Natural killer cell (primary cell): ENCODE measurements at regions not wholly inside any gene's neighbourhood (a gene's known extent, or its start where the extent isn't known, plus 50 kb on each side); places are given as distances from the start of the nearest gene placed in this dataset.

Source experiments
- ATAC-seq, 3 donors: fragments of 150-1000 bp in 2 of 3; fragments of 200-7000 bp in 1 of 3; cut with Tn5 transposase; 1 replicate in 1 of 3; 2 replicates in 2 of 3; pipeline ENCODE4 v1.10.0; 2021; ENCODE audit warnings: mild to moderate bottlenecking in 2 of 3, moderate library complexity in 2 of 3
- DNase-seq, 2 donors: peaks; one replicate each; pipeline versions ENCODE4 v3.0.0 to v3.0.0-alpha.2; 2013 to 2021; ENCODE audit warnings: mixed read lengths in 1 of 2
- H3K27ac ChIP-seq: one replicate; pipeline ENCODE4 v1.5.1; 2013; ENCODE audit warnings: mild to moderate bottlenecking, low read length
- H3K27me3 ChIP-seq: one replicate; pipeline ENCODE4 v1.6.1; 2013; ENCODE audit warnings: low read length; ENCODE audit not compliant: control insufficient read depth, insufficient read depth
- H3K36me3 ChIP-seq: one replicate; pipeline ENCODE4 v1.6.1; 2013; ENCODE audit warnings: low read length; ENCODE audit not compliant: control insufficient read depth, insufficient read depth
- H3K4me1 ChIP-seq: one replicate; pipeline ENCODE4 v1.6.1; 2013; ENCODE audit warnings: low read length; ENCODE audit not compliant: control insufficient read depth, insufficient read depth
- H3K4me3 ChIP-seq: one replicate; pipeline ENCODE4 v1.5.1; 2013; ENCODE audit warnings: low read length
- H3K9me3 ChIP-seq: one replicate; pipeline ENCODE4 v1.6.1; 2013; ENCODE audit warnings: low read length; ENCODE audit not compliant: control insufficient read depth, insufficient read depth
- H3K27ac Mint-ChIP-seq, 2 donors: one replicate each; pipeline ENCODE4 v1.8.0; 2022; ENCODE audit warnings: mild to moderate bottlenecking in 2 of 2, mixed read lengths in 2 of 2, moderate library complexity in 1 of 2
- H3K27me3 Mint-ChIP-seq, 2 donors: one replicate each; pipeline ENCODE4 v1.8.0; 2022; ENCODE audit warnings: low read depth in 2 of 2, mixed read lengths in 2 of 2
- H3K36me3 Mint-ChIP-seq: one replicate; pipeline ENCODE4 v1.8.0; 2022; ENCODE audit warnings: mixed read lengths
- H3K4me1 Mint-ChIP-seq, 2 donors: one replicate each; pipeline ENCODE4 v1.8.0; 2022; ENCODE audit warnings: mixed read lengths in 2 of 2
- H3K4me3 Mint-ChIP-seq: one replicate; pipeline ENCODE4 v1.8.0; 2022; ENCODE audit warnings: mild to moderate bottlenecking, moderate library complexity, mixed read lengths
- H3K9me3 Mint-ChIP-seq, 2 donors: one replicate each; pipeline ENCODE4 v1.8.0; 2022; ENCODE audit warnings: mixed read lengths in 2 of 2
- WGBS: methylation state at CpG from one replicate; pipeline ENCODE4 v1.1.7; 2013; ENCODE audit warnings: missing lambda C conversion rate; ENCODE audit not compliant: insufficient coverage; 5-methylcytosine and 5-hydroxymethylcytosine counted together
- intact Hi-C: fragments of 100-400 bp; cut with micrococcal nuclease; formaldehyde crosslinking; loops from one replicate; pipeline ENCODE4 v1.14.2; 2022
- TF ChIP-seq, protein P1 (sequence below): fragments of 200-600 bp; IDR thresholded peaks from one replicate; pipeline ENCODE4 v1.8.0; 2022; ENCODE audit warnings: antibody characterized with exemption

DNA sequence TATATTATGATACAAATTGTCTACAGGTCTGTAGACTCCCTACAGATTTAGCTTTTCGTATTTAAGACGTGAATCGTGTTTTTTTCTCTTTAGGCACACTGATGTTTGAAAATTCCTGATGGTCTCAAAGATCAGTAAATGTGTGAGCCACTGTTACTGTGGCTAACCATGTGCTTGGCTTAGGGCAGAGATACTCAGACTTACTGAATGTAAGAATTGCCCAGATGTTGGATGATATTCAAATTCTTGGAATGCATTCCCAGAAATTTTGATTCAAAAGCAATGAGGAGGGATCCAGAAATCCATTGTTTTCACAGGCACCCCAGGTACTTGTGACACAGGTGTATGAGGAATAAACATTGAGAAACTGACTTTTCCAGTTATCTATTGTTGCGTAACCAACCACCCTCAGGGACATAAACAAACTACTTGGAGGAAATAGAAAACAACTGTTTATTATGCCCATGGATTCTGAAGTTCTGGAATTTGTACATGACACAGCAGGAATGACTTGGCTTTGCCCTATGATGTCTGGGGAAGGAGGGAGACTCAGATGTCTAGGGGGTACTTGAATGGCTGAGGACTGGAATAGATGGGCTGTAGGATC lies 339.6 kb upstream of the CITED2 start:
- Mint-ChIP-seq H3K4me1 (no peaks in the 10 kb centered on the region), H3K36me3 (no peaks in the 10 kb centered on the region), H3K27ac (no peak overlapping the region), H3K27me3 (peaks cover 0 to 3% of the 10 kb centered on the region in 2 donors), H3K4me3 (no peak overlapping the region), H3K9me3 (no peaks in the 10 kb centered on the region)
- ATAC-seq (no peak), DNase-seq (no peak)
- Histone ChIP-seq H3K9me3 (no peaks in the 10 kb centered on the region), H3K27ac (no peak overlapping the region), H3K27me3 (no peaks in the 10 kb centered on the region), H3K4me1 (no peaks in the 10 kb centered on the region), H3K36me3 (no peaks in the 10 kb centered on the region), H3K4me3 (no peak overlapping the region)
- TF ChIP-seq, protein P1, sequence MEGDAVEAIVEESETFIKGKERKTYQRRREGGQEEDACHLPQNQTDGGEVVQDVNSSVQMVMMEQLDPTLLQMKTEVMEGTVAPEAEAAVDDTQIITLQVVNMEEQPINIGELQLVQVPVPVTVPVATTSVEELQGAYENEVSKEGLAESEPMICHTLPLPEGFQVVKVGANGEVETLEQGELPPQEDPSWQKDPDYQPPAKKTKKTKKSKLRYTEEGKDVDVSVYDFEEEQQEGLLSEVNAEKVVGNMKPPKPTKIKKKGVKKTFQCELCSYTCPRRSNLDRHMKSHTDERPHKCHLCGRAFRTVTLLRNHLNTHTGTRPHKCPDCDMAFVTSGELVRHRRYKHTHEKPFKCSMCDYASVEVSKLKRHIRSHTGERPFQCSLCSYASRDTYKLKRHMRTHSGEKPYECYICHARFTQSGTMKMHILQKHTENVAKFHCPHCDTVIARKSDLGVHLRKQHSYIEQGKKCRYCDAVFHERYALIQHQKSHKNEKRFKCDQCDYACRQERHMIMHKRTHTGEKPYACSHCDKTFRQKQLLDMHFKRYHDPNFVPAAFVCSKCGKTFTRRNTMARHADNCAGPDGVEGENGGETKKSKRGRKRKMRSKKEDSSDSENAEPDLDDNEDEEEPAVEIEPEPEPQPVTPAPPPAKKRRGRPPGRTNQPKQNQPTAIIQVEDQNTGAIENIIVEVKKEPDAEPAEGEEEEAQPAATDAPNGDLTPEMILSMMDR: no peak
- intact Hi-C loops: no loop called here
- WGBS: 79% methylated on average over 3 of the region's 4 CpGs

DNA sequence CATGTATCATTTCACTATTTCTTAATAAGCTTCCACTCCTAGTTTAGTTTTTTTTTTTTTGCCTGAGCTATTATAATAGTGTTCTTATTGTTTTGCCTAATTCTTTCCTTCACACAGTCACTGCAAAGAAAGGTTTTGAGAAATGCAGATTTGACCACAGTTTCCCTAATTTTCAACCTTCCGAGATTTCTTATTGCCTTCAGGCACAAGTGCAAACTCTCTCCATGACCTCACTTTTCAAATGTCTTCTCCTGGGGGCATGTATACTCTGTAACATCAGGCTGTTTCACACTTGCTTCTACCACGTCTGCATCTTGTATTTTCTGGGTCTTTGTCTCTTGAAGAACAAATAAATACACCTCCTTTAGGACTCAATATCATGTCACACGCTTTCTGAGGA lies 339.0 kb upstream of the CITED2 start:
- Histone ChIP-seq H3K4me1 (no peaks in the 10 kb centered on the region), H3K9me3 (no peaks in the 10 kb centered on the region), H3K4me3 (no peak overlapping the region), H3K27ac (no peak overlapping the region), H3K27me3 (no peaks in the 10 kb centered on the region), H3K36me3 (no peaks in the 10 kb centered on the region)
- ATAC-seq (no peak), DNase-seq (no peak)
- Mint-ChIP-seq H3K9me3 (no peaks in the 10 kb centered on the region), H3K27me3 (peaks cover 3 to 6% of the 10 kb centered on the region in 2 donors), H3K27ac (no peak overlapping the region), H3K36me3 (no peaks in the 10 kb centered on the region), H3K4me3 (no peak overlapping the region), H3K4me1 (no peaks in the 10 kb centered on the region)
- TF ChIP-seq, protein P1: no peak
- WGBS: 81% methylated on average over 3 of the region's 3 CpGs
- intact Hi-C loops: no loop called here

DNA sequence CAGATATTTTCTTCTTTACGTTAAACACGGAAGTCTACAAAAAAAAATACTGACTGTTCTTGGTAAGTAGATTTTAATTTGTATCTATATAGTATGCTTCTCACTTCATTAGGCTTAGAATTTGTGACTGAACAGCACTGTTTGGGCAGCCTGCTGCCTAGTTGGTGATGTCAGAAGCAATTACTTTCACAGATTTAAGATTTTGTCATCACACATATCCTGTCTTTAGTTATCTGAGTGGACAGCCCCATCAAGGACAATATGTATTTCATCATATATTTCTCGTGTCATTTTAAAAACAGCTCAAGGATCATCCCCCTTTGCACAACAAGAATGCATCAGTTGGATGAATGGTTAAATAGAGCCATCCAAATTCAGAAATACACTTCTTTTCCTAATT lies 338.4 kb upstream of the CITED2 start:
- no peaks in the 10 kb centered on the region for H3K27me3 ChIP-seq
- no peak overlapping the region for H3K4me3 ChIP-seq
- H3K4me1 ChIP-seq: no peaks in the 10 kb centered on the region
- H3K9me3 Mint-ChIP-seq: no peaks in the 10 kb centered on the region
- DNase-seq (no peak), ATAC-seq (no peak)
- peaks cover 3 to 6% of the 10 kb centered on the region in 2 donors for H3K27me3 Mint-ChIP-seq
- H3K9me3 ChIP-seq: no peaks in the 10 kb centered on the region
- no peaks in the 10 kb centered on the region for H3K36me3 Mint-ChIP-seq
- H3K27ac Mint-ChIP-seq: no peak overlapping the region
- TF ChIP-seq, protein P1: no peak
- H3K27ac ChIP-seq: no peak overlapping the region
- H3K4me1 Mint-ChIP-seq: no peaks in the 10 kb centered on the region
- intact Hi-C loops: no loop called here
- H3K36me3 ChIP-seq: no peaks in the 10 kb centered on the region
- H3K4me3 Mint-ChIP-seq: no peak overlapping the region
- WGBS: 80% methylated on average over 1 of the region's 3 CpGs
